Breast epithelium (tissue), 3 donors: ENCODE measurements at regions not wholly inside any gene's neighbourhood (a gene's known extent, or its start where the extent isn't known, plus 50 kb on each side); places are given as distances from the start of the nearest gene placed in this dataset.

Experiments used
- CTCF ChIP-seq, 3 donors: fragments of 450-650 bp; IDR thresholded peaks; one replicate each; pipeline ENCODE4 v1.5.1; 2016 to 2017; ENCODE audit warnings: antibody characterized with exemption in 3 of 3, mild to moderate bottlenecking in 3 of 3, moderate library complexity in 3 of 3
- POLR2A ChIP-seq: fragments of 450-650 bp; IDR thresholded peaks from one replicate; pipeline ENCODE4 v1.6.1; 2016; ENCODE audit warnings: antibody characterized with exemption, mild to moderate bottlenecking, moderate library complexity
- POLR2AphosphoS5 ChIP-seq, 3 donors: sonication (generic); formaldehyde crosslinking; IDR thresholded peaks; one replicate each; pipeline ENCODE4 v1.6.1; 2017; ENCODE audit warnings: antibody characterized with exemption in 3 of 3

DNA sequence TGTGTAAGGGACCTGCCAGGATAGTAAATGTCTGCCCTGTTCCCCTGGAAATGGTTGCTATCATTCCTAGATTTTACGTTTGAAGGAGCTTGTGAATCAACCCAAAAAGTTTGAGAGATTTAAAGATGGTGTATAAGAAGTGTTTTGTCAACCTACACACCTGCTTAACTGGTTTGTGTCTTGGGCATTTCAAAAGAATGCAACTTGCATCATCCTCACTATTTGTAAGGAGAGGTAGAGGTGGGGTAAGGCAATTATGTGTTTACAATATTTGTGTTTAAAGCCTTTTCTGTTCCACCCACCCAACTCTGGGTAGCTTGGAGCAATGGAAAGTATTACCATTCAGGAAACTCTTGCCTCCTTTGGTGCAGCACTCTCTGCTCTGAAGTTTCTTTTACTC, 314.2 kb upstream of the RARB start:
- TF ChIP-seq CTCF (IDR thresholded peaks at IDR 0.05) (no peak), POLR2A (no peak), POLR2AphosphoS5 (IDR thresholded peaks at IDR 0.05) (no peak)
